Kidney epithelial cell (primary cell): ENCODE measurements at regions not wholly inside any gene's neighbourhood (a gene's known extent, or its start where the extent isn't known, plus 50 kb on each side); places are given as distances from the start of the nearest gene placed in this dataset.
A peak's percentile ranks its signal among the peaks of the same experiment; 100 is the strongest.

Experiments
- DNase-seq: peaks from one replicate; pipeline ENCODE4 v3.0.0-alpha.2; 2010; ENCODE audit warnings: low read depth
- H3K27me3 ChIP-seq: 2 replicates; pipeline ENCODE4 v1.6.0; 2011; ENCODE audit warnings: low read length; ENCODE audit not compliant: control insufficient read depth, insufficient read depth
- H3K36me3 ChIP-seq: 2 replicates; pipeline ENCODE4 v1.5.1; 2011; ENCODE audit warnings: low read length; ENCODE audit not compliant: control insufficient read depth, insufficient read depth
- H3K4me3 ChIP-seq: 2 replicates; pipeline ENCODE4 v1.5.1; 2011; ENCODE audit warnings: low read depth, mild to moderate bottlenecking, control low read depth, low read length
- CTCF ChIP-seq: IDR thresholded peaks from 2 replicates; pipeline ENCODE4 v1.5.1; 2011; ENCODE audit warnings: mild to moderate bottlenecking, moderate library complexity, low read length, control low read depth, inconsistent platforms; ENCODE audit not compliant: insufficient read depth, poor library complexity, severe bottlenecking

- H3K4me3 ChIP-seq, result no peak overlapping the region
- DNase-seq, result no peak
- TF ChIP-seq CTCF, result no peak
- H3K27me3 ChIP-seq, result no peaks in the 10 kb centered on the region
- no peaks in the 10 kb centered on the region for H3K36me3 ChIP-seq
Observed at GRCh38 chr13:89057274-89057673, 1386.1 kb downstream of the SLITRK5 start.

- no peak overlapping the region for H3K4me3 ChIP-seq
- no peaks in the 10 kb centered on the region for H3K27me3 ChIP-seq
- H3K36me3 ChIP-seq, result no peaks in the 10 kb centered on the region
- DNase-seq, result no peak
- TF ChIP-seq CTCF, result no peak
Observed at GRCh38 chr13:89057862-89058261, 1386.7 kb downstream of the SLITRK5 start.

- TF ChIP-seq CTCF, result no peak
- no peaks in the 10 kb centered on the region for H3K36me3 ChIP-seq
- H3K27me3 ChIP-seq, result no peaks in the 10 kb centered on the region
Observed at GRCh38 chr13:89061821-89062220, 1390.7 kb downstream of the SLITRK5 start.

GRCh38 chr13:89066868-89067466, 1395.8 kb downstream of the SLITRK5 start:
- TF ChIP-seq CTCF, result peak; percentile 67
- Histone ChIP-seq H3K27me3 (no peaks in the 10 kb centered on the region), H3K36me3 (no peaks in the 10 kb centered on the region), H3K4me3 (no peak overlapping the region)
- peak; percentile 14 for DNase-seq

More at GRCh38 chr13:89061821-89062220, 1390.7 kb downstream of the SLITRK5 start:
- no peak overlapping the region for H3K4me3 ChIP-seq
- DNase-seq, result no peak

- H3K36me3 ChIP-seq, result no peaks in the 10 kb centered on the region
- no peak for TF ChIP-seq CTCF
- no peak for DNase-seq
- H3K27me3 ChIP-seq, result no peaks in the 10 kb centered on the region
- no peak overlapping the region for H3K4me3 ChIP-seq
Observed at GRCh38 chr13:89072979-89073378, 1401.8 kb downstream of the SLITRK5 start.

GRCh38 chr13:89076622-89077021, 1405.5 kb downstream of the SLITRK5 start:
- no peaks in the 10 kb centered on the region for H3K36me3 ChIP-seq

More at GRCh38 chr13:89076622-89077021, 1405.5 kb downstream of the SLITRK5 start:
- Histone ChIP-seq H3K4me3 (no peak overlapping the region), H3K27me3 (no peaks in the 10 kb centered on the region)
- TF ChIP-seq CTCF, result no peak
- DNase-seq, result no peak
